GM23248 (cell line): ENCODE measurements at regions not wholly inside any gene's neighbourhood (a gene's known extent, or its start where the extent isn't known, plus 50 kb on each side); places are given as distances from the start of the nearest gene placed in this dataset.
A peak's percentile ranks its signal among the peaks of the same experiment; 100 is the strongest.

Experiments used
- DNase-seq: peaks from one replicate; pipeline ENCODE4 v3.0.0-alpha.2; 2015
- H2AFZ ChIP-seq: fragments of 200-600 bp; sonication (generic); 2 replicates; pipeline ENCODE4 v1.6.1; 2016; ENCODE audit warnings: antibody characterized with exemption
- H3F3A ChIP-seq: fragments of 200-600 bp; sonication (generic); 2 replicates; pipeline ENCODE4 v1.6.1; 2016; ENCODE audit warnings: mild to moderate bottlenecking, antibody characterized with exemption, mixed run types; ENCODE audit not compliant: insufficient read depth
- H3K27ac ChIP-seq: fragments of 200-600 bp; sonication (generic); 2 replicates; pipeline ENCODE4 v1.5.1; 2016; ENCODE audit warnings: mild to moderate bottlenecking
- H3K27me3 ChIP-seq: fragments of 200-600 bp; sonication (generic); replicated peaks from 2 replicates; pipeline ENCODE4 v1.6.1; 2016; ENCODE audit warnings: mild to moderate bottlenecking; ENCODE audit not compliant: insufficient read depth
- H3K36me3 ChIP-seq: fragments of 200-600 bp; sonication (generic); 2 replicates; pipeline ENCODE4 v1.6.1; 2016; ENCODE audit warnings: low read depth, mild to moderate bottlenecking
- H3K4me1 ChIP-seq: fragments of 200-600 bp; sonication (generic); 2 replicates; pipeline ENCODE4 v1.6.1; 2016; ENCODE audit warnings: mild to moderate bottlenecking; ENCODE audit not compliant: insufficient read depth
- H3K4me2 ChIP-seq: fragments of 200-600 bp; sonication (generic); one replicate; pipeline ENCODE4 v1.6.1; 2016; ENCODE audit warnings: mild to moderate bottlenecking; ENCODE audit not compliant: unreplicated experiment
- H3K4me3 ChIP-seq: fragments of 200-600 bp; sonication (generic); 2 replicates; pipeline ENCODE4 v1.5.1; 2016; ENCODE audit warnings: mild to moderate bottlenecking
- H3K79me2 ChIP-seq: fragments of 200-600 bp; sonication (generic); 2 replicates; pipeline ENCODE4 v1.6.1; 2016; ENCODE audit warnings: mild to moderate bottlenecking; ENCODE audit not compliant: insufficient read depth
- H3K9ac ChIP-seq: fragments of 200-600 bp; sonication (generic); 2 replicates; pipeline ENCODE4 v1.6.1; 2016; ENCODE audit warnings: mild to moderate bottlenecking
- H3K9me2 ChIP-seq: fragments of 200-600 bp; sonication (generic); 2 replicates; pipeline ENCODE4 v1.6.1; 2016; ENCODE audit warnings: mixed run types, mild to moderate bottlenecking, moderate library complexity; ENCODE audit not compliant: insufficient read depth
- H3K9me3 ChIP-seq: fragments of 200-600 bp; sonication (generic); one replicate; pipeline ENCODE4 v1.6.1; 2017; ENCODE audit warnings: low read depth
- H4K20me1 ChIP-seq: fragments of 200-600 bp; sonication (generic); 2 replicates; pipeline ENCODE4 v1.6.0; 2016; ENCODE audit not compliant: insufficient read depth
- EZH2 ChIP-seq: fragments of 200-600 bp; sonication (generic); IDR thresholded peaks from 2 replicates; pipeline ENCODE4 v1.6.1; 2018; ENCODE audit warnings: antibody characterized with exemption, mild to moderate bottlenecking; ENCODE audit not compliant: insufficient read depth, poor library complexity, severe bottlenecking
- EZH2phosphoT487 ChIP-seq: fragments of 200-600 bp; sonication (generic); IDR thresholded peaks from 2 replicates; pipeline ENCODE4 v1.6.1; 2018; ENCODE audit warnings: antibody characterized with exemption, moderate library complexity, mild to moderate bottlenecking, low read depth; ENCODE audit not compliant: insufficient read depth
- WGBS, 2 experiments: methylation state at CpG; one replicate each; pipeline ENCODE4 v1.1.6; 2015 to 2017; ENCODE audit warnings: low lambda C conversion rate in 2 of 2, low coverage in 1 of 2; ENCODE audit errors: missing lambda C conversion rate in 2 of 2; 5-methylcytosine and 5-hydroxymethylcytosine counted together
- in situ Hi-C: fragments of 300-500 bp; cut with MboI; formaldehyde crosslinking; loops from 2 replicates; pipeline ENCODE4 v1.15.0; 2020

DNA sequence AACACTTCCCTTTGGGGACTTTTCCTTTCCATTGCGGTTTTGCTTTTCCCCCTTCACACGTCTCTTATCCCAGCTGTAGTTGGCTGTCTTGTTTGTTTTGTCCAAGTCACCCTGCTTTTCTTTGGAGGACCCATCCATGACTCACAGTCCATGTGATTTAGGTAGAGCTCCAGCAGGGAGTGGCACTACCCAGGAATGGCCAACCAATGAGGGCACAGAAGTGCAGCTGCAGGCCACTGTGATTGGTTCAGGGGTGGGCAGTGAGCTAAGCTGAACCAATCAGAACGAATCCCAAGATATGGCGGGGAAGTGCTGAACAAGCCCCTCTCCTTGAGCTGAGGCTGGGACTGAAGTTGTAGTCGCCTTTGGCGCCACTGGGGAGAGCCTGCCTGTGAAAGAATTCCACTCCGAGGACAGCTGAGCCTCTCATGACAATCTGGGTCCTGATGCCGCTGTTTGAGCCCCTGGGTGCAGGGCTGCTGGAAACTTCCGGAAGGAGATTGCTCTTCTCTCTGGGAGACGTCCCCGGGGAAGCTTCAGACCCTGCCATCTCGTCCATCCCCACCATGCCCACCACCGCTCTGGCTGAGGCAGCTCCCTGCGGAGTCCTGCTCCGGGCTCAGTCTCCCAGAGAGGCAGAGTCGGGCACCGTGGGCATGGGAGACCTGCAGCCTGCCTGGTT lies 62.9 kb upstream of the URI1 start:
- H3K4me3 ChIP-seq, result peak overlapping the region; percentile 57
- WGBS, 2 experiments, result 25 to 31% methylated on average over 16 to 17 of the region's 17 CpGs
- H3K79me2 ChIP-seq, result no peaks in the 10 kb centered on the region
- DNase-seq, result peak; percentile 84
- H3F3A ChIP-seq, result no peaks in the 10 kb centered on the region
- H3K4me2 ChIP-seq, result peak overlapping the region; percentile 59
- H3K9ac ChIP-seq, result no peak overlapping the region
- no peaks in the 10 kb centered on the region for H3K9me2 ChIP-seq
- H3K27me3 ChIP-seq, result no peaks in the 10 kb centered on the region
- H4K20me1 ChIP-seq, result no peaks in the 10 kb centered on the region
- no peak for TF ChIP-seq EZH2
- no peak for TF ChIP-seq EZH2phosphoT487
- in situ Hi-C loops, result loop anchor here (25.0 kb wide), 1 partner anchor 758 kb away; no protein-coding TSS in a partner anchor
- no peaks in the 10 kb centered on the region for H3K36me3 ChIP-seq
- H3K27ac ChIP-seq, result no peak overlapping the region
- peak overlapping the region; percentile 63 for H2AFZ ChIP-seq
- H3K4me1 ChIP-seq, result peaks cover 8% of the 10 kb centered on the region
- no peaks in the 10 kb centered on the region for H3K9me3 ChIP-seq

DNA sequence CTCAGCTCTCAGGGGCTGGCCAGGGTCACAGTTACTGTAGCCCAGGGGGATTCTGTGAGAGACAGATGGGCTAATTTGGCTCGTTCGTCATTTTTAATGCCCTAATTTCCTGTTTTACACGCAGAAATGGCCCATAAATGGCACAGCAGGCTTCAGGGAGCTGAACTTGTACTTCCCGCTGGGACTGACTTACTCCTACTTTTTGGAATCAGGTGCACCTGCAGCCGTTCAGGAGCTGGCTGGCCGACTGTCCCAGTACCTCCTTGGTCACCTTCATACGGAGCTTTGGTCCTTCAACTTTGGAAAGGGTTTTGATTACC lies 62.4 kb upstream of the URI1 start:
- Histone ChIP-seq H2AFZ (peak overlapping the region; percentile 63; the same call in 1 of the 2 replicates), H3K4me1 (peaks cover 8% of the 10 kb centered on the region), H3K9ac (no peak overlapping the region), H3K9me2 (no peaks in the 10 kb centered on the region), H3K9me3 (no peaks in the 10 kb centered on the region), H3K4me2 (peak overlapping the region; percentile 59), H3K27me3 (no peaks in the 10 kb centered on the region), H4K20me1 (no peaks in the 10 kb centered on the region), H3K36me3 (no peaks in the 10 kb centered on the region), H3K4me3 (peak overlapping the region; percentile 57; the same call in 1 of the 2 replicates), H3F3A (no peaks in the 10 kb centered on the region), H3K79me2 (no peaks in the 10 kb centered on the region), H3K27ac (no peak overlapping the region)
- in situ Hi-C loops, result loop anchor here (25.0 kb wide), 1 partner anchor 758 kb away; no protein-coding TSS in a partner anchor
- TF ChIP-seq EZH2 (no peak), EZH2phosphoT487 (no peak)
- no peak for DNase-seq
- 46 to 51% methylated on average over 6 to 7 of the region's 7 CpGs for WGBS, 2 experiments

GRCh38 chr19:29880498-29881081 lies 61.4 kb upstream of the URI1 start:
- H2AFZ ChIP-seq, result no peak overlapping the region

GRCh38 chr19:29881386-29881785 lies 60.7 kb upstream of the URI1 start:
- H4K20me1 ChIP-seq, result no peaks in the 10 kb centered on the region
- H3K9me2 ChIP-seq, result no peaks in the 10 kb centered on the region
- H3K79me2 ChIP-seq, result no peaks in the 10 kb centered on the region
- no peak overlapping the region for H3K4me3 ChIP-seq
- H3K27me3 ChIP-seq, result no peaks in the 10 kb centered on the region
- in situ Hi-C loops, result loop anchor here (25.0 kb wide), 1 partner anchor 756 kb away; no protein-coding TSS in a partner anchor
- no peak overlapping the region for H3K4me2 ChIP-seq
- H3K9ac ChIP-seq, result no peak overlapping the region
- H2AFZ ChIP-seq, result no peak overlapping the region
- TF ChIP-seq EZH2phosphoT487 (no peak), EZH2 (no peak)
- H3K27ac ChIP-seq, result no peak overlapping the region
- H3K36me3 ChIP-seq, result no peaks in the 10 kb centered on the region
- 48 to 56% methylated on average over 5 of the region's 5 CpGs for WGBS, 2 experiments
- peak; percentile 60 for DNase-seq
- peaks cover 8% of the 10 kb centered on the region for H3K4me1 ChIP-seq
- H3F3A ChIP-seq, result no peaks in the 10 kb centered on the region
- no peaks in the 10 kb centered on the region for H3K9me3 ChIP-seq

More at GRCh38 chr19:29880498-29881081, 61.4 kb upstream of the URI1 start:
- TF ChIP-seq EZH2phosphoT487 (no peak), EZH2 (no peak)
- Histone ChIP-seq H3K79me2 (no peaks in the 10 kb centered on the region), H3K9me3 (no peaks in the 10 kb centered on the region), H3K27me3 (no peaks in the 10 kb centered on the region), H3K9me2 (no peaks in the 10 kb centered on the region), H3K4me3 (no peak overlapping the region), H3K27ac (no peak overlapping the region), H3K4me1 (peaks cover 8% of the 10 kb centered on the region), H3K9ac (no peak overlapping the region), H3K36me3 (no peaks in the 10 kb centered on the region), H3F3A (no peaks in the 10 kb centered on the region), H4K20me1 (no peaks in the 10 kb centered on the region), H3K4me2 (no peak overlapping the region)
- DNase-seq, result no peak
- 51 to 58% methylated on average over 9 to 10 of the region's 10 CpGs for WGBS, 2 experiments
- in situ Hi-C loops, result loop anchor here (25.0 kb wide), 1 partner anchor 757 kb away; no protein-coding TSS in a partner anchor
